ENCODE measurements at regions not wholly inside any gene's neighbourhood (a gene's known extent, or its start where the extent isn't known, plus 50 kb on each side); places are given as distances from the start of the nearest gene placed in this dataset.

DNA sequence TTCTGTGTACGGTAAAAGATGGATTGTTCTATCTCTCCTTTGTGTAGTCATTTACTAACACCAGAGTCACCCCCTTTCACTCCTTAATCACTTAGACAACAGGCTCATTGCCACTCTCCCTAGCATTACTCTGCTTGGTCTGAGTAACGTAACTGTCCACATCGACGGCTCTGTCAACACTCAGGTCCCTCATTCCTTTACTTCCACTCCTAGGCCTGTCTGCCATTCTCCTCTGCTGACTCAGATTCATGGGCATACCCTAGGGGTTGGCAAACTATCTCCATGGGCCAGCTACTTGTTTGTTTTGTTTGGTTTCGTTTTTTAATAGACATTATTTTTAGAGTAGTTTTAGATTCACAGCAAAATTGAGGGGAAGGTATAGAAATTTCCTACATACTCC, 243.9 kb downstream of the NR4A2 start:
- peak; percentile 25 for DNase-seq (ENCODE audit: low read depth, low spot score)

DNA sequence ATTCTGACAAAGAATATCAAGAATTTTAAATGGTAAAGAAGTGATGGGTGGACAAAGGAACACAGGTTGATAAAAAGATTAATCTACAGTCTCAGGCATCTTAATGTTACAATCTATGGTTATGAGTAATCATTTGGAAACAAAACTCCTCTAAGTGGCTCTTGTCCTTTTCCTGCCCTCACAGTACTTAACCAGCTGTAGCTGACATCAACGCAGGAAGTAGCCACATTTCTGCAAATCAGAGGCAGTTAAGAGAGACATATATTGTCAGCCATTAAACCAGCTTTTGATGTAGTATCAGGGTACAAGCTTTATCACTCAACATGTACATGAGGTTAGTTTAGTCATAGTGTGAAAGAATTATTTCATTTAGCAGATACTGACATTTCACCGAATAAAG, 244.6 kb downstream of the NR4A2 start:
- DNase-seq (ENCODE audit: low read depth, low spot score): peak; percentile 35

DNA sequence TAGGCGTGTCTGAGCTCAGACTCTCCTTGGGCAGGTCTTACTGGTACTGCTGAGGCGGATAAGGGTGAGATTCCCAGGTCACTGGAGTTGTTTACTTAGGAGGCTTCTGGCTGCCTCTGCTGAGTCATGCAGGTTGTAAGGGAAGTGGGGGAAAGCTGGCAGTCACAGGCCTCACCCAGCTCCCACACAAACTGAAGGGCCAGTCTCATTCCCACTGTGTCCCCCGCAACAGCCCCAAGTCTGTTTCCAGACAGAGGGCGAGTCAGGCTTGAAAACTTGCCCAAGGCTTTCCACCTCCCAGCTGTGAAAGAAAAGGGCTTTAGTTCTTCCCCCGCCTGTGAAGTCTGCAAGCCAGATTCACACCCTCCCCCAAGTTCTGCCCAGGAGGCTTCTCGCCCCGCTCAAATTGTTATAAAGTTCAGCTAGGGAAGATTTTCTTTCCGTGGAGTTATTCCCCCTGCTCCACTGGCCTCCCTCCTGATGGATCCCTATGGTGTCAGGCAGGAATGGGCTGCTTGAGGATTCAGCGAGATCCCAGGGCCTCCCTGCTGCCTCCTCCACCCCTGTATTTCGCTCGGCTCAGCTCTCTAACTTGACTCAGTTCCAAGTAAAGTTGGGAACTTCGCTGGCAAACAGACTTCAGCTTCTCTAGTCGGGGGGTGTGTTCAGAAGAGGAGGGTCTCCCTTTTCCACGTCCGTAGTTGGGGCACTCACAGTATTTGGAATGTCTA, 248.6 kb downstream of the NR4A2 start:
- DNase-seq (ENCODE audit: low read depth, low spot score): peak; percentile 19

DNA sequence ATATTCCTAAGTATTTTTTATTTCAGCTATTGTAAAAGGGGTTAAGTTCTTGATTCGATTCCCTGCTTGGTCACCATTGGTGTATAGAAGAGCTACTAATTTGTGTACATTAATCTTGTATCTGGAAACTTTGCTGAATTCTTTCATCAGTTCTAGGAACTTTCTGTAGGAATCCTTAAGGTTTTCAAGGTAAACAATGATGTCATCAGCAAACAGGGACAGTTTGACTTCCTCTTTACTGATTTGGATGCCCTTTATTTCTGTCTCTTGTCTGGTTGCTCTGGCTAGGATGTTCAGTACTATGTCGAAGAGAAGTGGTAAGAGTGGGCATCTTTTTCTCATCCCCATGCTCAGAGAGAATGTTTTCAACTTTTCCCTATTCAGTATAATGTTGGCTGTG, 252.7 kb downstream of the NR4A2 start:
- no peak for DNase-seq (ENCODE audit: low read depth, low spot score)

DNA sequence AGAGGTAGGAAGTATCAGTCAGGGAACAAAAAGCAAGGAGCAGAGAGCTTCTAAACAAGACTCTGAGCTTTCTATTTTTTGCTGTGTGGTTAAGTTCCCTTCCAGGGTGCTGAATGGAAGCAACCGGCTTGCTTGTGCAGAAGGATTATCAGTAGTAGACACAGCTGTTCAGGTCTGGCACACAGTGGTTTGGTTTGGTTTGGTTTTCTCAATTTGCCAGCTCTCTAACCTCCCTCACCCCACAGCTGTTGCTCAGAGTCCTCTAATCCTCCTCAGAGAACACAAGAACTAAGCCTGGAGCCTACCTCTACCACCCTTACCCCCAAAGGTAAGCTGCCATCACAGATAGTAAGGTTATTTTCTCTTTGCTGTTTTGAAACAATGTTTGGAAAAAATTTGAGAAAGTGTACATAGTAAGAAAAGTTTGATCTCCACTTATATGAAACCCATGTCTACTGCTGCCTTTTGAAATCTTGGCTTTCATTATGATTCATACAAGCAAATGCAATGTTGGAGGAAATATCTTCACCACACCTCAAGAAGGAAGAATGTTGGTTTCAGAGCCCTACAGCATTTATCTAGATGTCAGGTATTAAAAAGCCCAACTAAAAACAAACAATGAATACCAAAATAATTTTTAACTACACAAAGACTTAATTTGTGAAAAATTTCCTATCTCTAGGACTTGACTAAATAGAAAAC, 255.3 kb downstream of the NR4A2 start:
- DNase-seq (ENCODE audit: low read depth, low spot score): peak; percentile 6

DNA sequence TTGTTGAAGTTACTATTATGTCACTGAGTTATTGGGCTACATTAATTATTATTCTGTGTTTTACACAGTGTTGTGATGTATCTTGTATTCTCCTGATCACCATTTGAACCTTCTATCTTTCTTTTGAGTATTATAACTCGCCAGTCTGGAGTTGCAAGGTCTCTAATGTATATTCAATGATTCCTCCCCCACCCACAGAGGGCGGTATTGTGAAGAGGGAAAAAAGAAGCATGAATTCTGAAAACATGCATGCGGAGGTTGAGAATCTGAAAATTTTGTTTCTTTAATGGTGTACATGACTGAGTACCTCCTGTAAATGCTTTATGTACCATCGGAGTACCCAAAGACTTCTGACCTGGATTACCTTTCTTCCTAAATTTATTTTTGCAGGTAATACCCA, 266.6 kb downstream of the NR4A2 start:
- no peak for DNase-seq (ENCODE audit: low read depth, low spot score)

DNA sequence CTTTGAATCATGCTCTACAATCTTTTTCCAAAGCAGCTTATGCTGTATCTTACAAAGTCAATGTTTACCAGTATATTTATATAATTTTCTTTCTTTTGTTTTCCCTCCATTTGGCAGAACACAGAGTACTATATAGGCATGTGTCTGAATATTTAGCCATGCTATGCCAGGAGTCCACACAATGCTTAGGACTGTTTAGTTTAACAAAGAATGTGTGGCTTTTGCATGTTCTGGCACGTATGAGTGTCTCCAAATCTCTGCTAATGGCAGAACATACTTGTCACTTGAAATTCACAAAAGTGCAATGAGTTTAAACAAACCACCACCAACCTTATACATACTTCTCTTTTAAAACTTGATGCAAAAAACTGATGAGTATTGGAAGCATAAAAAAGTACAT, 268.0 kb downstream of the NR4A2 start:
- DNase-seq (ENCODE audit: low read depth, low spot score): no peak

DNA sequence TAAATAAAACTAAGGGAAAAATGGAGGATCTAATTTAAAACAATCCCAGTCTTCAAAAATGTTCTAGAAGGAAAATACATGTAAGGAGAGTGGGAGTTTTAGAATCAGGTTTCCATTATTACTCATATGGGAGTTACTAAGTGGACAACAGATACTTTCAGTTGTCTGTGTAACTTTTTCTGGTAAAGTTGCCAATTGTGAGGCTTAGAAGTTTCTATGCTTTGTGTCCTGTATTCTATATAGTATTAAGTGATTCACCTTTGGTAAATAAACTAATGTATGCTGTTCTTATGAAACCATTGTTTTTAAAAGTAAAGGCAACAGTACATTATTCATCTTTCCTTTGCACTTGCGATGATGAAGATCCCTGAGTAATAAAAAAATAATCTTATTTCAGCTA, 274.9 kb downstream of the NR4A2 start:
- no peak for DNase-seq (ENCODE audit: low read depth, low spot score)

DNA sequence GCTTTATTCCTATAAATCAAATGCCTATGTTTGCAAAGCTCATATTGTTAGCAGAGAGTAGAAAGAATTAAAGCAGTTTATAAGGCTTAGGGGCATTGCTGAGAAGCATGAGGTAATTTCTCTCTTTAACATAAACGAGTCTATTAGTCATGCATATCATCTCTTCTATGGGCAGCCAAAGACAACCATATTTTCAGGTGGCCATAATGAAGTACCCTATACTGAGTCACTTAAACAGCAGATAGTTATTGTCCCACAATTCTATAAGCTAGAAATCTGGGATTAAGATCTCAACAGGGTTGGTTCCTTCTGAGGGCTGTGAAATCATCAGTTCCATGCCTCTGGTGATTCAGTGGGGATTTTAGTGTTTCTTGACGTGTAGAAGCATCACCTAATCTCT, 277.5 kb downstream of the NR4A2 start:
- DNase-seq (ENCODE audit: low read depth, low spot score): no peak

DNA sequence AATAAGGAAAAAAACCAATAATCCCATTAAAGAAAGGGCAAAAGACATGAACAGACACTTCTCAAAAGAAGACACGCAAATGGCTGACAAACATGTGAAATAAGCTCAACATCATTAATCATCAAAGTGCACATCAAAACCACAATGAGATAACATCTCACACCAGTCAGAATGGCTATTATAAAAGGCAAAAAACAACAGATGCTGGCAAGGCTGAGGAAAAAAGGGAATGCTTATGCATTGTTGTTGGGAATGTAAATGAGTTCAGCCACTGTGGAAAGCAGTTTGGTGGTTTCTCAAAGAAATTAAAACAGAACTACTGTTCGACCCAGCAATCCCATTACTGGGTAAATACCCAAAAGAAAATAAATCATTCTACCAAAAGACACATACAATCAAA, 285.6 kb downstream of the NR4A2 start:
- DNase-seq (ENCODE audit: low read depth, low spot score): peak; percentile 74

DNA sequence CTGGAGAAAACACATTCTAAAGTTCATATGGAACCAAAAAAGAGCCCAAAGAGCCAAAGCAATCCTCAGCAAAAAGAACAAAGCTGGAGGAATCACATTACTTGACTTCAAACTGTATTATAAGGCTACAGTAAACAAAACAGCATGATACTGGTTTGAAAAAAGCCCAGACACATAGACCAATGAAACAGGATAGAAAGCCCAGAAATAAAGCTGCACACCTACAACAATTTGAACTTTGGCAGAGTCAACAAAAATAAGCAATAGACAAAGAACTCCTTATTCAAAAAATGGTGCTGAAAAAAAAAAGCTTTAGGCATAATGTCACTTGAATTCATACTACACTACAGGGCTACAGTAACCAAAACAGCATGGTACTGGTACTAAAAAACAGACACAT, 289.6 kb downstream of the NR4A2 start:
- DNase-seq (ENCODE audit: low read depth, low spot score): no peak

DNA sequence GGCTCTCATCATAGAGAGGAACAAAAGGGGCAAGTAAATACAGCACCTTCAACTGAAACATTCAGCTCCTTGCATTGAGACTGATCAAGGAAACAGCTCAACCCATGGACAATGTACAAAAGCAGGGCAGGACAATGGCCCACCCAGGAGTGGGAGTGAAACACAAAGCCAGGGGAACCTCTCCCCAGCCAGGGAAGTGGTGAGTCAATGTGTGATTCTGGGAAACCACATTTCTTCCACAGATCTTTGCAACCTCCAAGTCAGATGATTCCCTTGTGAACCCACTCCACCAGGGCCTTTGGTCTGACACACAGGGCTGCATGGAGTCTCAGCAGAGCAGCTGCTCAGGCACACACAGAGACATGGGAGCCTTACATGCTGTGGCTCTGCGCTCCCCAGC, 294.5 kb downstream of the NR4A2 start:
- no peak for DNase-seq (ENCODE audit: low read depth, low spot score)

DNA sequence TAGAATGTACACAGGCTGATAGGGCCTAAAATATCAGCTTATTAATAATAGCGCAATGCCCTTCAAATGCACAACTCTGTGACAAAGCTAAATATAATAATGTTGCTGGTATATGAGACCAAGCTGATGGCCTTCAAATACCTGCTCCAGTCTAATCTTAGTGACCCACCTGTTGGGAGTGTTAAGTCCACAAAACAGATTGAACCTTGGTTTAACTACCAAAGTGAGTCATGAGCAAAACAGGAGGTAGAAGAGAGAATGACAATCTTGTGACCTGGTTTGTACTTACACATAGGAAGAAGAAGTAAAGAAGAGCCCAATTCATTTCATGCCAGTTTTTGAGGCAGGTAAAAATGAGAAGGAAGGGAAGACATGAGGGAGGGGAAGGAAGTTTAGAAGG, 295.0 kb downstream of the NR4A2 start:
- no peak for DNase-seq (ENCODE audit: low read depth, low spot score)

DNA sequence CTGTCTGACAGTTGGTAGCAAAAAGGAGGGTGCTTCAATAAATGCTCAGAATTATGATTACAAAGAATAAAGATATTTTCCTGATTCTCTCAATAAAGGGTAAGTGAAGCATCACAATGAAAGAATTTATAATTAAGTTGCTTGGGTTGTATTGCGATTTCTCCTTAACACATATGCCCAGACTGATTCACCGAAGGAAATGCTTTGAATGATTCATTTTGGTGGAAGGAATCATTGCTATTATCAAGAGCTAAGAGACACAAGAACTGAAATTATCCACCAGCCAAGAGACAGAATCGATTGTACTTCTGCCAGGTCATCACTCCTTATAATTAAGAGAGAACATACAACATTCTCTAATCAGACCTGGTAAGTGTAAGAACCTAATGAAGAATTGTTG, 301.4 kb downstream of the NR4A2 start:
- DNase-seq (ENCODE audit: low read depth, low spot score): no peak

DNA sequence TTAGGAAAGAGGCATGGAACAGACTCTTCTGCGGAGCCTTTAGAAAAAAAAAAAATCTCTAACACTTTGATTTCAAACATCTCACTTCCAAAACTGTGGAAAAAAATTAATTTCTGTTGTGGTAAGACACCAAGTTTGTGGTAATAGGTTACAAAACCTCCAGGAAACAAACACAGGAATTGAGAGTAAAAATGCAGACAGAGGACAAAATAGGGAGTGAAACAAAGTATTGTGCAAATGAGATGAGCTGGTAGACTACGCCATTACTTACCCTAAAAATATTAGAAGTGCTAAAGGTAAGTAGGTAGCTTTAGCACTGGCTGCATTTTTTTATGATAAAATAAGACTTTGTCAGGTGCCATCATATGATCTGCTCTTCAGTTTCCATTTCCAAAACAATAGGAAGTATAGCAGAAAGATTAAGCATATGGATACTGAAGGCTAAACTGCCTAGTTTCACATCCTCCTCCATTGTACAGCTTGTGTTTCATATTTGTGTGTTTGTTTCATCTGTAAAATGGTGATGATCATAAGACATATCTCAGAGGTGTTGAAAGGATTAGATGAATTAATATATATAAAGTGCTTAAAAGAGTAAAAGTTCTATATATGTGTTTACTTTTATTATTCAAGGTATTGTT, 309.2 kb downstream of the NR4A2 start:
- DNase-seq (ENCODE audit: low read depth, low spot score): no peak

DNA sequence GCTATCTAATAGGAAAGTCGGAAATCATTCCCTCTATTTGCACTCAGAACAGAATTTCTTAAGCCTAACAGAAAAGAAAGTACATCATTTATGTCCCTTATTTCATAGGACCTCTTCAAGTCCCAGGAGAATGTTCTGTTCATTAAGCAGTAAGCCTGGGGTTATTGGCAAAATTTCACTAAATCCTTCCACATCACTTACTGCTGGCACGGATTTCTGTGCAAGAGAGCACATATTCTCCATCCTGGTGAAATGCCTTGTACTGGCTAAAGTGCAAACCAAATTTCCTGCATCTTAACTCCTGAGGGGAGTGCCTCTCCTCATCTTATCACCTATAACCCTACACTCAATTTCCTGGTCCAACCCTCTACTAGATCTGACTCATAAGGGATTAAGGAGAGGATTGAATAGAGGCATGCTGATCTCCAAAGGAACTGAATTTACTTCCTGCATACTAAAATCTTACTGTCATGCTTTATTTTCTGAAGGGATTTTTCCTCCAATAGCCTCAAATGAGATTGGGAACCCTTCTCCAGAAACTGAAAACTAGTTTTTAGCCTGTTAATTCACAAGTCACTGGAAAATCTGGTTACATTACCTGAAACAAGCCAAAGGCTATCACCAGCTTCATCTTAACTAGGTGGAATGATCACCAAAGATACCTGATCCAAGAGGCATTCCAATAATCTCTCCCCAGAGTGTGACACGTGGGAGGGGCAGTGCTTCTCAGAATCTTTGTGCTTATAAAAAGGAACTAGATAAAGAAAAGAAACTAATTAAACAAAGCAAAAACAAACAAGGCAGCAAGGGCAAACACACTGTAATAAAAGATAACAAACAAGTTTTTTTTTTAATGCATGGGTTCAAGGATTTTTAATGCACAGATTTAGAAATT, 311.1 kb downstream of the NR4A2 start:
- DNase-seq (ENCODE audit: low read depth, low spot score): peak; percentile 45

DNA sequence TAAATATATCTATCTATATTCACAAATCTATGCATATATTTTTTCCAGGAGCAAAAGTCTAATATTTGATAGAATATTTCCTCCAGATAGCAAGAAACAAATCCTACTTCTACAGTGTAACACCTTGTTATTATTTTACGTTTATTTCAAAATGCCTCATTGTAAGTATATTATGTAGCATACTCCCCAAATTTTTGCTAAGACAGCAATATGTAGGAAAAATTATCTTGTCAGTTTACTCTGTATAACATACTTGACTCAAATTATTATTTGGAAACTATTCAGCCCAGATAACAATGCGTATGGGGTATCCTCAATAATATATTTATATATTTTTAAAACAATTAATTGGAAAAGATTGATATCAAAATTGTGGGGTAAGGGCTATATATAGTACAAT, 313.2 kb downstream of the NR4A2 start:
- DNase-seq (ENCODE audit: low read depth, low spot score): no peak

DNA sequence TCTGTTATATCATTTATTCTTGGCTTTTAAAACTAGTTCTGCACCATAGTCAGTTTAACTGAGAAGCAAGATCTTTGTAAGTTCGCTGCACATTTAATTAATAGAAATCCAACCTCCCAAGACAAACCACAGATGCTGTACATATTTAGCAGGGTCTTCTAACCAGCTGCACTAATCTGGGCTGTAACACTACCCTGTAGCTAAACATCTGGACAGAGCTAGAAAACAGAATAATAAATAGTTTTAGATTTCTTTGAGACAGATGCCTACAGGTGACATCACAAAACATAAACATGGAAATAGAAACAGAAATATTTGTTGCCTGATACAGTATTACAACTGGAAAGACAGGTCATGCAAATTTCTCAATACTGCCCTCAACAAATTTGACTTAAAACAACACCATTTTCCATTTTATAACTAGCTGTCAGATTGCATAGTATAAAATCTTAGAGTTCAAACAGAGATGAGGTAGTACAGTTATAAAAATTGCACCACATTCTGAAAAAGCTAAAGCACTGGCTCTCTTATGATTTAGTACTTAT, 315.1 kb downstream of the NR4A2 start:
- DNase-seq (ENCODE audit: low read depth, low spot score): no peak

DNA sequence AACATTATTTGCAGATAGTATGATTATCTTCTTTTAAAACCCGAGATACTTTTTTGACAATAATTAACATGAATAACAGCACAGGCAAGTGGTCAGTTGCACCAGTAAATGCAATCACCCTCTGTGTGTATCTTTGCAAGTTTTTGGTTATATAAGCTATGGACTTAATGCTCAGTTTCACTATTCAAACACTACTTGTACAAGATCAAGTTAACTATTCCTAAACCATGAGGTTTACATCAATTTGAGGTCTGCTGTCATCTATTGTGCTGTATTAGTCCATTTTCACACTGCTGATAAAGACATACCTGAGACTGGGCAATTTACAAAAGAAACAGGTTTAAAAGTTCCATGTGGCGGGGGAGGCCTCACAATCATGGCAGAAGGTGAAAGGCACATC, 323.2 kb downstream of the NR4A2 start:
- DNase-seq (ENCODE audit: low read depth, low spot score): no peak

DNA sequence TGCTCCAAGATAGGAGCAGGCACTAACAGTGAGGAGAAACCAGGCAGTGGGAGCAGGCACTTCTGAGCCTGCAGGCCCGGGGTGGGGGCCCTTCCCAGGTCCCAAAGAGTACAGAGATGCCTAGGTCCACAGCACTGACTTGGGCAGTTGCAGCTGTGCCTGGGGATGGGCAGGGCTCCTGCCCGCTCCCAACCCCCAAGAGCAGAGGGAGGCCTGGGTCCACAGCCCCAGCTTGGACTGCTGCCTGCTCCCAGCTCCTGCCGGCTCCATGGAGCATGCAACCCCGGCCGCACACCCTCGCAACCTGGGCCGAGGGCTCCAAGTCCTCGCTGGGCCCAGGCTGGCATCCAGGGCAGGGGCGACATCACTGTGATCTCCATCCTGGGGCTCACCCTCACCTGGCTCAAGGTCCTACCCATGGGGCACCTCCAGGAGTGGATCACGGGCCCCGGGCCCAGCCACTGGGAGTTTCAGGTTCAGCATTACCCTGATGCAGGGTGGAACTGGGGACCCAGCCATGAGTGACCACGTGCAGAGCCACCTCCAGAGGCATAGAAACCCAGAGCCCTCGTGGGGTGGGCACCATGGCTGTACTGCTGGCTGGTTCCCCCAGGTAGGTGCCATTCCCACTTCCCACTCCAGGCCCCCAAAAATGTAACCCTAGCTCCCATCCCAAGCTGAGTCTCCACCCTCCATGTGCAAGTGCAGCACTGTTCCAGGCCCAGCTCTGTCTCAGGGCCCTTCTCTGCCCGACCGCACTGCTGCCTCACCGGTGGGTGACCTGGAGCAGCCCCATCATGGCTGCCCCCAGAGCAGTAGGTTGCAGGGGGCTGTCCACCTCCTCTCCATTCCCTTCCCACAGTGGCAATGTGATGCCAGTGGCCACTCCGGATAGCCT, 325.6 kb downstream of the NR4A2 start:
- no peak for DNase-seq (ENCODE audit: low read depth, low spot score)
